Posterior cingulate gyrus (tissue), 11 donors: ENCODE measurements at regions not wholly inside any gene's neighbourhood (a gene's known extent, or its start where the extent isn't known, plus 50 kb on each side); places are given as distances from the start of the nearest gene placed in this dataset.

Experiments used
- DNase-seq, 10 donors: peaks; one replicate each; pipeline versions ENCODE4 v3.0.0 to v3.0.0-alpha.2; 2020 to 2021; ENCODE audit warnings: mixed read lengths in 3 of 10
- intact Hi-C: fragments of 100-400 bp; cut with DNase I; formaldehyde crosslinking; loops from one replicate; pipeline ENCODE4 v1.15.1; 2023

- intact Hi-C loops = no loop called here
- DNase-seq = peak in 2 of 10 donors; percentile 55 to 60
These were observed 209.2 kb upstream of the ZC3H12A start for GRCh38 chr1:37265156-37265555.

- intact Hi-C loops = no loop called here
- peak in 3 of 10 donors; percentile 76 to 82 (median 79) for DNase-seq
These were observed 208.4 kb upstream of the ZC3H12A start for GRCh38 chr1:37265786-37266667.

GRCh38 chr1:37267111-37267835, 207.1 kb upstream of the ZC3H12A start:
- intact Hi-C loops = no loop called here
- DNase-seq = peak in 2 of 10 donors; percentile 76 to 87

GRCh38 chr1:37270639-37271038, 203.7 kb upstream of the ZC3H12A start:
- intact Hi-C loops = no loop called here
- DNase-seq = peak in 2 of 10 donors; percentile 10 to 18

- intact Hi-C loops = no loop called here
- peak in 2 of 10 donors; percentile 57 to 72 for DNase-seq
These were observed 201.8 kb upstream of the ZC3H12A start for GRCh38 chr1:37272626-37273025.

- peak in 2 of 10 donors; percentile 15 to 53 for DNase-seq
- intact Hi-C loops = no loop called here
These were observed 199.9 kb upstream of the ZC3H12A start for GRCh38 chr1:37274486-37274885.

GRCh38 chr1:37274938-37275631, 199.3 kb upstream of the ZC3H12A start:
- peak in 2 of 10 donors; percentile 30 to 66 for DNase-seq

GRCh38 chr1:37277366-37277765, 197.0 kb upstream of the ZC3H12A start:
- intact Hi-C loops = no loop called here
- DNase-seq = peak in 2 of 10 donors; percentile 57 to 59

More at GRCh38 chr1:37274938-37275631, 199.3 kb upstream of the ZC3H12A start:
- intact Hi-C loops = no loop called here

- intact Hi-C loops = no loop called here
- no peak for DNase-seq
These were observed 193.0 kb upstream of the ZC3H12A start for GRCh38 chr1:37281354-37281753.

- DNase-seq = peak in 1 of 10 donors; percentile 81
- intact Hi-C loops = no loop called here
These were observed 191.6 kb upstream of the ZC3H12A start for GRCh38 chr1:37282764-37283163.

GRCh38 chr1:37284053-37284452, 190.3 kb upstream of the ZC3H12A start:
- intact Hi-C loops = no loop called here
- peak in 1 of 10 donors; percentile 3 for DNase-seq

- peak in 3 of 10 donors; percentile 39 to 87 (median 74) for DNase-seq
- intact Hi-C loops = no loop called here
These were observed 187.5 kb upstream of the ZC3H12A start for GRCh38 chr1:37286881-37287280.

- intact Hi-C loops = no loop called here
- peak in 2 of 10 donors; percentile 16 to 19 for DNase-seq
These were observed 185.5 kb upstream of the ZC3H12A start for GRCh38 chr1:37288900-37289299.

GRCh38 chr1:37290718-37291117, 183.7 kb upstream of the ZC3H12A start:
- intact Hi-C loops = no loop called here
- DNase-seq = peak in 1 of 10 donors; percentile 17

GRCh38 chr1:37292789-37293188, 181.6 kb upstream of the ZC3H12A start:
- DNase-seq = peak in 2 of 10 donors; percentile 40 to 84

GRCh38 chr1:37294096-37294495, 180.3 kb upstream of the ZC3H12A start:
- intact Hi-C loops = no loop called here
- peak in 2 of 10 donors; percentile 39 to 68 for DNase-seq

More at GRCh38 chr1:37292789-37293188, 181.6 kb upstream of the ZC3H12A start:
- intact Hi-C loops = no loop called here

- intact Hi-C loops = no loop called here
- DNase-seq = peak in 1 of 10 donors; percentile 74
These were observed 179.9 kb upstream of the ZC3H12A start for GRCh38 chr1:37294529-37294928.

- intact Hi-C loops = no loop called here
- DNase-seq = no peak
These were observed 175.6 kb upstream of the ZC3H12A start for GRCh38 chr1:37298769-37299168.

- intact Hi-C loops = no loop called here
- DNase-seq = peak in 1 of 10 donors; percentile 76
These were observed 175.2 kb upstream of the ZC3H12A start for GRCh38 chr1:37299216-37299615.

GRCh38 chr1:37303884-37304574, 170.4 kb upstream of the ZC3H12A start:
- intact Hi-C loops = no loop called here
- peak in 1 of 10 donors; percentile 54 for DNase-seq
